ENCODE measurements at regions not wholly inside any gene's neighbourhood (a gene's known extent, or its start where the extent isn't known, plus 50 kb on each side); places are given as distances from the start of the nearest gene placed in this dataset.
"Not testable (repeated sequence)": the region's sequence is repeated elsewhere in the genome, so short reads cannot be mapped to it uniquely, and the experiment has no call there.

- DNase-seq, result no peak
These were observed 234.4 kb upstream of the PRKD1 start for GRCh38 chr14:30162066-30162465.

- no peak for DNase-seq
These were observed 237.6 kb upstream of the PRKD1 start for GRCh38 chr14:30165255-30165654.

GRCh38 chr14:30177781-30178180, 250.1 kb upstream of the PRKD1 start:
- peak; percentile 65 to 74 for DNase-seq

GRCh38 chr14:30179381-30180130, 251.9 kb upstream of the PRKD1 start:
- DNase-seq, result no peak

- no peak for DNase-seq
These were observed 252.6 kb upstream of the PRKD1 start for GRCh38 chr14:30180219-30180618.

GRCh38 chr14:30185832-30186231, 258.2 kb upstream of the PRKD1 start:
- no peak for DNase-seq

- no peak for DNase-seq
These were observed 264.1 kb upstream of the PRKD1 start for GRCh38 chr14:30191639-30192279.

- no peak for DNase-seq
These were observed 265.5 kb upstream of the PRKD1 start for GRCh38 chr14:30193101-30193500.

- DNase-seq, result no peak
These were observed 266.3 kb upstream of the PRKD1 start for GRCh38 chr14:30193845-30194501.

GRCh38 chr14:30194741-30195148, 267.1 kb upstream of the PRKD1 start:
- DNase-seq, result peak in 1 of 2 experiments; percentile 18

GRCh38 chr14:30195941-30196340, 268.3 kb upstream of the PRKD1 start:
- peak; percentile 90 for DNase-seq

GRCh38 chr14:30196861-30197260, 269.2 kb upstream of the PRKD1 start:
- DNase-seq, result no peak

- DNase-seq, result not testable (repeated sequence)
These were observed 271.1 kb upstream of the PRKD1 start for GRCh38 chr14:30198720-30199119.

- no peak for DNase-seq
These were observed 276.9 kb upstream of the PRKD1 start for GRCh38 chr14:30204431-30204980.

GRCh38 chr14:30209136-30209535, 281.5 kb upstream of the PRKD1 start:
- DNase-seq, result no peak

GRCh38 chr14:30210630-30211029, 283.0 kb upstream of the PRKD1 start:
- DNase-seq, result no peak

GRCh38 chr14:30211326-30211725, 283.7 kb upstream of the PRKD1 start:
- DNase-seq, result no peak

GRCh38 chr14:30214014-30214413, 286.4 kb upstream of the PRKD1 start:
- no peak for DNase-seq

- peak; percentile 90 to 93 for DNase-seq
These were observed 286.9 kb upstream of the PRKD1 start for GRCh38 chr14:30214461-30215090.

- DNase-seq, result no peak
These were observed 291.3 kb upstream of the PRKD1 start for GRCh38 chr14:30218907-30219306.

- DNase-seq, result peak; percentile 58 to 61
These were observed 293.9 kb upstream of the PRKD1 start for GRCh38 chr14:30221546-30221945.

GRCh38 chr14:30223385-30223785, 295.7 kb upstream of the PRKD1 start:
- DNase-seq, result peak; percentile 50 to 85

- DNase-seq, result peak; percentile 7 to 49
These were observed 296.3 kb upstream of the PRKD1 start for GRCh38 chr14:30223966-30224365.
